HepG2 (cell line): ENCODE measurements at regions not wholly inside any gene's neighbourhood (a gene's known extent, or its start where the extent isn't known, plus 50 kb on each side); places are given as distances from the start of the nearest gene placed in this dataset.

Experiments used
- CEBPZ ChIP-seq: IDR thresholded peaks from 2 replicates; pipeline ENCODE4 v1.6.1; 2012; ENCODE audit warnings: low read length, improper control_type of control experiment
- EP300 ChIP-seq, 3 experiments: sonication (generic) in 1 of 3; formaldehyde crosslinking in 1 of 3; IDR thresholded peaks; 2 replicates each; pipeline versions ENCODE4 v1.5.1 to v1.6.1; 2011 to 2020; ENCODE audit warnings: low read depth in 2 of 3, low read length in 2 of 3, borderline replicate concordance in 1 of 3, improper control_type of control experiment in 1 of 3, mild to moderate bottlenecking in 1 of 3, missing genetic modification reagents in 1 of 3, moderate library complexity in 1 of 3
- JUND ChIP-seq: sonication (generic); formaldehyde crosslinking; IDR thresholded peaks from 2 replicates; pipeline ENCODE4 v1.8.0; 2022; ENCODE audit warnings: mild to moderate bottlenecking, missing genetic modification reagents
- RFX5 ChIP-seq: IDR thresholded peaks from 2 replicates; pipeline ENCODE4 v1.6.1; 2011; ENCODE audit warnings: low read depth, low read length, improper control_type of control experiment
- TEAD2 ChIP-seq: sonication (generic); formaldehyde crosslinking; IDR thresholded peaks from 2 replicates; pipeline ENCODE4 v1.9.0; 2021; ENCODE audit warnings: missing genetic modification reagents
- TF ChIP-seq, protein P1 (sequence below): sonication (generic); formaldehyde crosslinking; IDR thresholded peaks from 2 replicates; pipeline ENCODE4 v1.5.0; 2020; ENCODE audit warnings: mild to moderate bottlenecking, missing genetic modification reagents, moderate library complexity

GRCh38 chr7:121793716-121794115 is 79.2 kb upstream of the PTPRZ1 start:
- TF ChIP-seq, protein P1, sequence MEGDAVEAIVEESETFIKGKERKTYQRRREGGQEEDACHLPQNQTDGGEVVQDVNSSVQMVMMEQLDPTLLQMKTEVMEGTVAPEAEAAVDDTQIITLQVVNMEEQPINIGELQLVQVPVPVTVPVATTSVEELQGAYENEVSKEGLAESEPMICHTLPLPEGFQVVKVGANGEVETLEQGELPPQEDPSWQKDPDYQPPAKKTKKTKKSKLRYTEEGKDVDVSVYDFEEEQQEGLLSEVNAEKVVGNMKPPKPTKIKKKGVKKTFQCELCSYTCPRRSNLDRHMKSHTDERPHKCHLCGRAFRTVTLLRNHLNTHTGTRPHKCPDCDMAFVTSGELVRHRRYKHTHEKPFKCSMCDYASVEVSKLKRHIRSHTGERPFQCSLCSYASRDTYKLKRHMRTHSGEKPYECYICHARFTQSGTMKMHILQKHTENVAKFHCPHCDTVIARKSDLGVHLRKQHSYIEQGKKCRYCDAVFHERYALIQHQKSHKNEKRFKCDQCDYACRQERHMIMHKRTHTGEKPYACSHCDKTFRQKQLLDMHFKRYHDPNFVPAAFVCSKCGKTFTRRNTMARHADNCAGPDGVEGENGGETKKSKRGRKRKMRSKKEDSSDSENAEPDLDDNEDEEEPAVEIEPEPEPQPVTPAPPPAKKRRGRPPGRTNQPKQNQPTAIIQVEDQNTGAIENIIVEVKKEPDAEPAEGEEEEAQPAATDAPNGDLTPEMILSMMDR = no peak
- TF ChIP-seq EP300 (IDR thresholded peaks at IDR 0.05; ENCODE audit: low read depth in 2 of 2, low read length in 2 of 2) (no peak), EP300 (CRISPR knock-in tag; IDR thresholded peaks at IDR 0.05; ENCODE audit: borderline replicate concordance) (no peak), TEAD2 (no peak), CEBPZ (no peak), JUND (CRISPR knock-in tag) (no peak), RFX5 (no peak)
